H1 (cell line): ENCODE measurements at regions not wholly inside any gene's neighbourhood (a gene's known extent, or its start where the extent isn't known, plus 50 kb on each side); places are given as distances from the start of the nearest gene placed in this dataset.

Source experiments
- CTCF ChIA-PET: fragments of 300-600 bp; sonication (Branson Sonifier 250); formaldehyde crosslinking; loops from one replicate; lab custom pipeline; 2021; ENCODE audit not compliant: partially characterized antibody; lab: Charles Lee
- POLR2A ChIA-PET: fragments of 300-600 bp; sonication (Branson Sonifier 250); formaldehyde crosslinking; loops from one replicate; lab custom pipeline; 2021; ENCODE audit warnings: inconsistent platforms; ENCODE audit not compliant: partially characterized antibody; lab: Charles Lee
- DNase-seq, 2 experiments: peaks; one replicate each; pipeline versions ENCODE4 v3.0.0 to v3.0.0-alpha.2; 2010 to 2022; ENCODE audit warnings: low spot score in 2 of 2, low read depth in 1 of 2, mixed read lengths in 1 of 2
- FAIRE-seq: peaks from 2 replicates; lab custom pipeline; 2011; peaks lifted over from hg19 to GRCh38; lab: Jason Lieb, UNC
- H2AFZ ChIP-seq: 2 replicates; pipeline ENCODE4 v1.8.1; 2012; ENCODE audit warnings: low read length, inconsistent platforms
- H2AK5ac ChIP-seq: 2 replicates; pipeline ENCODE4 v1.6.1; 2013; ENCODE audit warnings: low read depth, low read length
- H2BK120ac ChIP-seq: replicated peaks from 2 replicates; pipeline ENCODE3; 2013; ENCODE audit warnings: low read depth, low read length, inconsistent platforms
- H2BK12ac ChIP-seq: 2 replicates; pipeline ENCODE4 v1.6.1; 2013; ENCODE audit warnings: low read depth, low read length
- H2BK15ac ChIP-seq: 2 replicates; pipeline ENCODE4 v1.6.1; 2013; ENCODE audit warnings: low read length
- H2BK20ac ChIP-seq: 2 replicates; pipeline ENCODE4 v1.6.1; 2013; ENCODE audit warnings: low read length
- H2BK5ac ChIP-seq: 2 replicates; pipeline ENCODE4 v1.6.1; 2013; ENCODE audit warnings: low read depth, low read length
- H3K14ac ChIP-seq: 2 replicates; pipeline ENCODE4 v1.6.1; 2013; ENCODE audit warnings: inconsistent platforms; ENCODE audit not compliant: insufficient read length
- H3K18ac ChIP-seq: 2 replicates; pipeline ENCODE4 v1.6.1; 2013; ENCODE audit warnings: low read length; ENCODE audit errors: extremely low read depth
- H3K23ac ChIP-seq: 2 replicates; pipeline ENCODE4 v1.6.1; 2013; ENCODE audit warnings: inconsistent platforms; ENCODE audit not compliant: insufficient read length
- H3K23me2 ChIP-seq: 2 replicates; pipeline ENCODE4 v1.6.1; 2013; ENCODE audit warnings: low read depth, low read length
- H3K27ac ChIP-seq: 2 replicates; pipeline ENCODE4 v1.6.1; 2011; ENCODE audit warnings: low read depth, low read length, inconsistent platforms
- H3K27me3 ChIP-seq, 4 experiments: replicated peaks in 1 of 4; 1 replicate in 1 of 4; 2 replicates in 3 of 4; pipeline versions ENCODE4 v1.6.1 to v1.8.1; 2011 to 2013; ENCODE audit warnings: low read length in 3 of 4, mild to moderate bottlenecking in 3 of 4, inconsistent platforms in 2 of 4, mixed read lengths in 2 of 4, moderate library complexity in 1 of 4; ENCODE audit not compliant: control insufficient read depth in 3 of 4, insufficient read depth in 3 of 4; ENCODE audit errors: extremely low read depth in 1 of 4
- H3K36me3 ChIP-seq, 4 experiments: 2 replicates each; pipeline versions ENCODE4 v1.6.1 to v1.8.1; 2011 to 2013; ENCODE audit warnings: mild to moderate bottlenecking in 4 of 4, low read length in 3 of 4, moderate library complexity in 2 of 4, control low read depth in 1 of 4, inconsistent platforms in 1 of 4; ENCODE audit not compliant: insufficient read depth in 4 of 4, control insufficient read depth in 2 of 4
- H3K4ac ChIP-seq: replicated peaks from 2 replicates; pipeline ENCODE3; 2013; ENCODE audit warnings: low read length, low read depth, mixed read lengths, inconsistent platforms; ENCODE audit not compliant: insufficient read length
- H3K4me1 ChIP-seq, 4 experiments: replicated peaks in 1 of 4; 1 replicate in 1 of 4; 2 replicates in 3 of 4; pipeline versions ENCODE4 v1.6.1 to v1.8.1; 2011 to 2013; ENCODE audit warnings: low read length in 3 of 4, inconsistent platforms in 2 of 4, mixed read lengths in 1 of 4; ENCODE audit not compliant: insufficient read depth in 4 of 4, control insufficient read depth in 3 of 4
- H3K4me2 ChIP-seq, 2 experiments: 2 replicates each; pipeline versions ENCODE4 v1.6.1 to v1.8.1; 2011 to 2013; ENCODE audit warnings: low read depth in 2 of 2, low read length in 2 of 2, control low read depth in 1 of 2, inconsistent platforms in 1 of 2, mild to moderate bottlenecking in 1 of 2; ENCODE audit not compliant: insufficient read depth in 1 of 2
- H3K4me3 ChIP-seq, 4 experiments: fragments of 200-600, 300-600 bp in 1 of 4; sonication (generic), shearing (Covaris generic), sonication (Bioruptor Twin) in 1 of 4; 2 replicates each; pipeline versions ENCODE4 v1.5.1 to v1.8.1; 2011 to 2016; ENCODE audit warnings: low read length in 4 of 4, low read depth in 3 of 4, control low read depth in 2 of 4, inconsistent platforms in 2 of 4, mild to moderate bottlenecking in 2 of 4, mixed read lengths in 1 of 4, moderate library complexity in 1 of 4; ENCODE audit not compliant: insufficient read depth in 2 of 4; ENCODE audit errors: extremely low read depth in 1 of 4
- H3K56ac ChIP-seq: replicated peaks from 2 replicates; pipeline ENCODE3; 2013; ENCODE audit warnings: low read depth, mild to moderate bottlenecking, mixed read lengths, low read length, inconsistent platforms; ENCODE audit not compliant: insufficient read length
- H3K79me1 ChIP-seq: 2 replicates; pipeline ENCODE4 v1.6.1; 2013; ENCODE audit warnings: low read depth, low read length, control low read depth
- H3K79me2 ChIP-seq, 2 experiments: 2 replicates each; pipeline versions ENCODE4 v1.6.1 to v1.8.1; 2012 to 2013; ENCODE audit warnings: low read length in 2 of 2, mild to moderate bottlenecking in 2 of 2, inconsistent platforms in 1 of 2; ENCODE audit not compliant: insufficient read depth in 2 of 2, control insufficient read depth in 1 of 2
- H3K9ac ChIP-seq, 4 experiments: replicated peaks in 1 of 4; 1 replicate in 1 of 4; 2 replicates in 3 of 4; pipeline versions ENCODE4 v1.6.1 to v1.8.1; 2011 to 2013; ENCODE audit warnings: low read depth in 3 of 4, low read length in 3 of 4, control low read depth in 2 of 4, mild to moderate bottlenecking in 2 of 4, moderate library complexity in 2 of 4, inconsistent platforms in 1 of 4; ENCODE audit errors: extremely low read depth in 1 of 4
- H3K9me3 ChIP-seq, 2 experiments: 2 replicates each; pipeline versions ENCODE4 v1.6.1 to v1.8.1; 2012 to 2013; ENCODE audit warnings: mild to moderate bottlenecking in 2 of 2, moderate library complexity in 2 of 2, control low read depth in 1 of 2, inconsistent platforms in 1 of 2, low read depth in 1 of 2, low read length in 1 of 2, mixed read lengths in 1 of 2; ENCODE audit not compliant: insufficient read depth in 2 of 2
- H4K20me1 ChIP-seq, 2 experiments: replicated peaks in 1 of 2; 2 replicates each; pipeline versions ENCODE3 to v1.8.1; 2011 to 2013; ENCODE audit warnings: inconsistent platforms in 2 of 2, low read length in 2 of 2, mild to moderate bottlenecking in 1 of 2; ENCODE audit not compliant: insufficient read depth in 2 of 2, control insufficient read depth in 1 of 2
- H4K5ac ChIP-seq: 2 replicates; pipeline ENCODE4 v1.6.1; 2013; ENCODE audit warnings: low read length, low read depth, mixed read lengths, inconsistent platforms; ENCODE audit not compliant: insufficient read length
- H4K8ac ChIP-seq: 2 replicates; pipeline ENCODE4 v1.8.0; 2013; ENCODE audit warnings: mild to moderate bottlenecking, moderate library complexity, low read length, inconsistent platforms; ENCODE audit not compliant: insufficient read depth; ENCODE audit errors: extremely low read depth
- H4K91ac ChIP-seq: replicated peaks from 2 replicates; pipeline ENCODE3; 2013; ENCODE audit warnings: low read length, mixed read lengths, inconsistent platforms; ENCODE audit not compliant: insufficient read length
- CEBPB ChIP-seq: IDR thresholded peaks from 2 replicates; pipeline ENCODE4 v1.6.1; 2012; ENCODE audit warnings: low read depth, low read length
- CREB1 ChIP-seq: IDR thresholded peaks from 2 replicates; pipeline ENCODE4 v1.6.1; 2012; ENCODE audit warnings: inconsistent platforms
- EP300 ChIP-seq, 2 experiments: IDR thresholded peaks; 1 replicate in 1 of 2; 2 replicates in 1 of 2; pipeline ENCODE4 v1.6.1; 2011 to 2012; ENCODE audit warnings: low read depth in 2 of 2, low read length in 2 of 2, mild to moderate bottlenecking in 2 of 2, borderline replicate concordance in 1 of 2, inconsistent platforms in 1 of 2, moderate library complexity in 1 of 2
- KDM1A ChIP-seq: fragments of 200-600, 300-600 bp; sonication (generic); IDR thresholded peaks from 2 replicates; pipeline ENCODE4 v1.7.1; 2016; ENCODE audit warnings: mild to moderate bottlenecking, low read length, borderline replicate concordance
- PHF8 ChIP-seq: fragments of 200-600 bp; sonication (generic); conservative IDR thresholded peaks from 2 replicates; pipeline ENCODE4 v1.7.1; 2012; ENCODE audit warnings: low read depth, mild to moderate bottlenecking, inconsistent platforms, low read length, moderate library complexity
- SIRT6 ChIP-seq: IDR thresholded peaks from one replicate; pipeline ENCODE4 v1.7.1; 2012; ENCODE audit warnings: low read length, inconsistent platforms
- SP4 ChIP-seq: IDR thresholded peaks from 2 replicates; pipeline ENCODE4 v1.6.1; 2012; ENCODE audit warnings: low read length, inconsistent platforms
- TAF1 ChIP-seq: IDR thresholded peaks from 2 replicates; pipeline ENCODE4 v1.6.1; 2011; ENCODE audit warnings: mild to moderate bottlenecking, low read depth, low read length
- TCF12 ChIP-seq: IDR thresholded peaks from 2 replicates; pipeline ENCODE4 v1.6.1; 2011; ENCODE audit warnings: low read depth, mild to moderate bottlenecking, low read length
- YY1 ChIP-seq: IDR thresholded peaks from 2 replicates; pipeline ENCODE4 v1.6.1; 2011; ENCODE audit warnings: low read depth, mild to moderate bottlenecking, low read length
- WGBS, 2 experiments: shearing (Covaris generic) in 1 of 2; methylation state at CpG; one replicate each; pipeline versions ENCODE4 v1.1.6 to v1.1.7; 2013 to 2015; ENCODE audit warnings: low lambda C conversion rate in 2 of 2, mixed read lengths in 2 of 2, inconsistent platforms in 1 of 2, low coverage in 1 of 2, missing lambda C conversion rate in 1 of 2; ENCODE audit not compliant: insufficient replicate concordance in 2 of 2, insufficient coverage in 1 of 2, insufficient read length in 1 of 2; ENCODE audit errors: extremely low coverage in 1 of 2, missing lambda C conversion rate in 1 of 2; 5-methylcytosine and 5-hydroxymethylcytosine counted together
- TF ChIP-seq, protein P1 (sequence below), 3 experiments: IDR thresholded peaks; 1 replicate in 2 of 3; 2 replicates in 1 of 3; pipeline versions ENCODE4 v1.5.1 to v1.6.1; 2011; ENCODE audit warnings: low read length in 3 of 3, mild to moderate bottlenecking in 3 of 3, inconsistent platforms in 2 of 3, low read depth in 1 of 3, moderate library complexity in 1 of 3; ENCODE audit not compliant: insufficient read depth in 1 of 3; ENCODE audit errors: control extremely low read depth in 1 of 3

DNA sequence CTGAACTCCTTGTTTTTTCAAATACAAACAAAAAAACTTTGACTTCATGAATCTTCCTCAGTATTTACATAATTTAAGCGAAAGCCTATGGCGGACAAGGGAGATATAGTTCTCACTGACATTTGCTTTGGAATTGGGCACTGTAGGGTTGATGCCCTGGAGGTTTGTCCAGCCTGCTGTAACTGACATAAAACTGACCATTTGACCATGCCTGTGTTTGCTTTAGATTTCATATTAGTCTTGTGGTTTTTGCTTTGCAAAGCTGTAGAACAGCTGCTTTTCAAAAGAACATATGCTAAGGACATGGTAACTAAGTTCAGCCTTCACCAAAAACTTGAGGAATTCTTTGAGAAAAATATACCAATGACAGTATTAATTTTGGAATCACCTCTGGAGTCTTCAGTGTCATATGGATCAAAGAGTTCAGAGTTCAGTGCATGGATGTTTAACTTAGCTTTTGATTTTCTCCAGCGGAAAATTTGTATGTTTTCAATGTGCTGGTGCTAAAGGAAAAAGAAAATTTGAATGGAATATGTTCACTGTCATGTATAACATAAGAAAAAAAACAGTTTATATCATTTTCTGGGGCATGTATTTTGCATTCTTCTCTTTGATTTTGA, 1013.1 kb downstream of the NR2F1-AS1 start:
- Histone ChIP-seq H3K79me1 (no peaks in the 10 kb centered on the region), H3K4me3 (no peak overlapping the region), H4K5ac (no peak overlapping the region), H2AK5ac (no peak overlapping the region), H3K79me2 (no peaks in the 10 kb centered on the region), H3K56ac (no peak overlapping the region), H3K18ac (no peak overlapping the region), H3K9me3 (no peaks in the 10 kb centered on the region), H4K8ac (no peak overlapping the region), H2BK15ac (no peak overlapping the region), H4K91ac (no peak overlapping the region), H3K9ac (no peak overlapping the region), H3K27me3 (no peaks in the 10 kb centered on the region), H3K14ac (no peak overlapping the region), H3K23me2 (no peaks in the 10 kb centered on the region), H2BK120ac (no peak overlapping the region), H3K4me2 (no peak overlapping the region), H2AFZ (no peak overlapping the region), H2BK20ac (no peak overlapping the region), H2BK12ac (no peak overlapping the region), H3K36me3 (no peaks in the 10 kb centered on the region), H3K4ac (no peak overlapping the region), H3K4me1 (no peaks in the 10 kb centered on the region), H3K23ac (no peak overlapping the region), H2BK5ac (no peak overlapping the region), H4K20me1 (no peaks in the 10 kb centered on the region), H3K27ac (no peak overlapping the region)
- no peak for DNase-seq
- WGBS, 2 experiments, result 97% methylated on average over 3 of the region's 3 CpGs; no CpG with 5 or more reads in 1 of the 2 experiments
- FAIRE-seq, result no peak
- TF ChIP-seq, protein P1, sequence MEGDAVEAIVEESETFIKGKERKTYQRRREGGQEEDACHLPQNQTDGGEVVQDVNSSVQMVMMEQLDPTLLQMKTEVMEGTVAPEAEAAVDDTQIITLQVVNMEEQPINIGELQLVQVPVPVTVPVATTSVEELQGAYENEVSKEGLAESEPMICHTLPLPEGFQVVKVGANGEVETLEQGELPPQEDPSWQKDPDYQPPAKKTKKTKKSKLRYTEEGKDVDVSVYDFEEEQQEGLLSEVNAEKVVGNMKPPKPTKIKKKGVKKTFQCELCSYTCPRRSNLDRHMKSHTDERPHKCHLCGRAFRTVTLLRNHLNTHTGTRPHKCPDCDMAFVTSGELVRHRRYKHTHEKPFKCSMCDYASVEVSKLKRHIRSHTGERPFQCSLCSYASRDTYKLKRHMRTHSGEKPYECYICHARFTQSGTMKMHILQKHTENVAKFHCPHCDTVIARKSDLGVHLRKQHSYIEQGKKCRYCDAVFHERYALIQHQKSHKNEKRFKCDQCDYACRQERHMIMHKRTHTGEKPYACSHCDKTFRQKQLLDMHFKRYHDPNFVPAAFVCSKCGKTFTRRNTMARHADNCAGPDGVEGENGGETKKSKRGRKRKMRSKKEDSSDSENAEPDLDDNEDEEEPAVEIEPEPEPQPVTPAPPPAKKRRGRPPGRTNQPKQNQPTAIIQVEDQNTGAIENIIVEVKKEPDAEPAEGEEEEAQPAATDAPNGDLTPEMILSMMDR (IDR thresholded peaks at IDR 0.05; ENCODE audit: control extremely low read depth in 1 of 3, insufficient read depth in 1 of 3, low read depth in 1 of 3, low read length in 3 of 3), result no peak
- TF ChIP-seq YY1 (no peak), CREB1 (no peak), CEBPB (no peak), TCF12 (no peak), EP300 (IDR thresholded peaks at IDR 0.05; ENCODE audit: borderline replicate concordance in 1 of 2, low read depth in 2 of 2, low read length in 2 of 2) (no peak), SP4 (no peak), SIRT6 (no peak), PHF8 (no peak), KDM1A (no peak), TAF1 (no peak)
- ChIA-PET CTCF (no interaction called here), POLR2A (no interaction called here)
